H1 (cell line): ENCODE measurements at regions not wholly inside any gene's neighbourhood (a gene's known extent, or its start where the extent isn't known, plus 50 kb on each side); places are given as distances from the start of the nearest gene placed in this dataset.

Source experiments
- CTCF ChIA-PET: fragments of 300-600 bp; sonication (Branson Sonifier 250); formaldehyde crosslinking; loops from one replicate; lab custom pipeline; 2021; ENCODE audit not compliant: partially characterized antibody; lab: Charles Lee
- POLR2A ChIA-PET: fragments of 300-600 bp; sonication (Branson Sonifier 250); formaldehyde crosslinking; loops from one replicate; lab custom pipeline; 2021; ENCODE audit warnings: inconsistent platforms; ENCODE audit not compliant: partially characterized antibody; lab: Charles Lee
- DNase-seq, 2 experiments: peaks; one replicate each; pipeline versions ENCODE4 v3.0.0 to v3.0.0-alpha.2; 2010 to 2022; ENCODE audit warnings: low spot score in 2 of 2, low read depth in 1 of 2, mixed read lengths in 1 of 2
- FAIRE-seq: peaks from 2 replicates; lab custom pipeline; 2011; peaks lifted over from hg19 to GRCh38; lab: Jason Lieb, UNC
- H2AFZ ChIP-seq: 2 replicates; pipeline ENCODE4 v1.8.1; 2012; ENCODE audit warnings: low read length, inconsistent platforms
- H2AK5ac ChIP-seq: 2 replicates; pipeline ENCODE4 v1.6.1; 2013; ENCODE audit warnings: low read depth, low read length
- H2BK120ac ChIP-seq: replicated peaks from 2 replicates; pipeline ENCODE3; 2013; ENCODE audit warnings: low read depth, low read length, inconsistent platforms
- H2BK12ac ChIP-seq: 2 replicates; pipeline ENCODE4 v1.6.1; 2013; ENCODE audit warnings: low read depth, low read length
- H2BK15ac ChIP-seq: 2 replicates; pipeline ENCODE4 v1.6.1; 2013; ENCODE audit warnings: low read length
- H2BK20ac ChIP-seq: 2 replicates; pipeline ENCODE4 v1.6.1; 2013; ENCODE audit warnings: low read length
- H2BK5ac ChIP-seq: 2 replicates; pipeline ENCODE4 v1.6.1; 2013; ENCODE audit warnings: low read depth, low read length
- H3K14ac ChIP-seq: 2 replicates; pipeline ENCODE4 v1.6.1; 2013; ENCODE audit warnings: inconsistent platforms; ENCODE audit not compliant: insufficient read length
- H3K18ac ChIP-seq: 2 replicates; pipeline ENCODE4 v1.6.1; 2013; ENCODE audit warnings: low read length; ENCODE audit errors: extremely low read depth
- H3K23ac ChIP-seq: 2 replicates; pipeline ENCODE4 v1.6.1; 2013; ENCODE audit warnings: inconsistent platforms; ENCODE audit not compliant: insufficient read length
- H3K23me2 ChIP-seq: 2 replicates; pipeline ENCODE4 v1.6.1; 2013; ENCODE audit warnings: low read depth, low read length
- H3K27ac ChIP-seq: 2 replicates; pipeline ENCODE4 v1.6.1; 2011; ENCODE audit warnings: low read depth, low read length, inconsistent platforms
- H3K27me3 ChIP-seq, 4 experiments: replicated peaks in 1 of 4; 1 replicate in 1 of 4; 2 replicates in 3 of 4; pipeline versions ENCODE4 v1.6.1 to v1.8.1; 2011 to 2013; ENCODE audit warnings: low read length in 3 of 4, mild to moderate bottlenecking in 3 of 4, inconsistent platforms in 2 of 4, mixed read lengths in 2 of 4, moderate library complexity in 1 of 4; ENCODE audit not compliant: control insufficient read depth in 3 of 4, insufficient read depth in 3 of 4; ENCODE audit errors: extremely low read depth in 1 of 4
- H3K36me3 ChIP-seq, 4 experiments: 2 replicates each; pipeline versions ENCODE4 v1.6.1 to v1.8.1; 2011 to 2013; ENCODE audit warnings: mild to moderate bottlenecking in 4 of 4, low read length in 3 of 4, moderate library complexity in 2 of 4, control low read depth in 1 of 4, inconsistent platforms in 1 of 4; ENCODE audit not compliant: insufficient read depth in 4 of 4, control insufficient read depth in 2 of 4
- H3K4ac ChIP-seq: replicated peaks from 2 replicates; pipeline ENCODE3; 2013; ENCODE audit warnings: low read length, low read depth, mixed read lengths, inconsistent platforms; ENCODE audit not compliant: insufficient read length
- H3K4me1 ChIP-seq, 4 experiments: replicated peaks in 1 of 4; 1 replicate in 1 of 4; 2 replicates in 3 of 4; pipeline versions ENCODE4 v1.6.1 to v1.8.1; 2011 to 2013; ENCODE audit warnings: low read length in 3 of 4, inconsistent platforms in 2 of 4, mixed read lengths in 1 of 4; ENCODE audit not compliant: insufficient read depth in 4 of 4, control insufficient read depth in 3 of 4
- H3K4me2 ChIP-seq, 2 experiments: 2 replicates each; pipeline versions ENCODE4 v1.6.1 to v1.8.1; 2011 to 2013; ENCODE audit warnings: low read depth in 2 of 2, low read length in 2 of 2, control low read depth in 1 of 2, inconsistent platforms in 1 of 2, mild to moderate bottlenecking in 1 of 2; ENCODE audit not compliant: insufficient read depth in 1 of 2
- H3K4me3 ChIP-seq, 4 experiments: fragments of 200-600, 300-600 bp in 1 of 4; sonication (generic), shearing (Covaris generic), sonication (Bioruptor Twin) in 1 of 4; 2 replicates each; pipeline versions ENCODE4 v1.5.1 to v1.8.1; 2011 to 2016; ENCODE audit warnings: low read length in 4 of 4, low read depth in 3 of 4, control low read depth in 2 of 4, inconsistent platforms in 2 of 4, mild to moderate bottlenecking in 2 of 4, mixed read lengths in 1 of 4, moderate library complexity in 1 of 4; ENCODE audit not compliant: insufficient read depth in 2 of 4; ENCODE audit errors: extremely low read depth in 1 of 4
- H3K56ac ChIP-seq: replicated peaks from 2 replicates; pipeline ENCODE3; 2013; ENCODE audit warnings: low read depth, mild to moderate bottlenecking, mixed read lengths, low read length, inconsistent platforms; ENCODE audit not compliant: insufficient read length
- H3K79me1 ChIP-seq: 2 replicates; pipeline ENCODE4 v1.6.1; 2013; ENCODE audit warnings: low read depth, low read length, control low read depth
- H3K79me2 ChIP-seq, 2 experiments: 2 replicates each; pipeline versions ENCODE4 v1.6.1 to v1.8.1; 2012 to 2013; ENCODE audit warnings: low read length in 2 of 2, mild to moderate bottlenecking in 2 of 2, inconsistent platforms in 1 of 2; ENCODE audit not compliant: insufficient read depth in 2 of 2, control insufficient read depth in 1 of 2
- H3K9ac ChIP-seq, 4 experiments: replicated peaks in 1 of 4; 1 replicate in 1 of 4; 2 replicates in 3 of 4; pipeline versions ENCODE4 v1.6.1 to v1.8.1; 2011 to 2013; ENCODE audit warnings: low read depth in 3 of 4, low read length in 3 of 4, control low read depth in 2 of 4, mild to moderate bottlenecking in 2 of 4, moderate library complexity in 2 of 4, inconsistent platforms in 1 of 4; ENCODE audit errors: extremely low read depth in 1 of 4
- H3K9me3 ChIP-seq, 2 experiments: 2 replicates each; pipeline versions ENCODE4 v1.6.1 to v1.8.1; 2012 to 2013; ENCODE audit warnings: mild to moderate bottlenecking in 2 of 2, moderate library complexity in 2 of 2, control low read depth in 1 of 2, inconsistent platforms in 1 of 2, low read depth in 1 of 2, low read length in 1 of 2, mixed read lengths in 1 of 2; ENCODE audit not compliant: insufficient read depth in 2 of 2
- H4K20me1 ChIP-seq, 2 experiments: replicated peaks in 1 of 2; 2 replicates each; pipeline versions ENCODE3 to v1.8.1; 2011 to 2013; ENCODE audit warnings: inconsistent platforms in 2 of 2, low read length in 2 of 2, mild to moderate bottlenecking in 1 of 2; ENCODE audit not compliant: insufficient read depth in 2 of 2, control insufficient read depth in 1 of 2
- H4K5ac ChIP-seq: 2 replicates; pipeline ENCODE4 v1.6.1; 2013; ENCODE audit warnings: low read length, low read depth, mixed read lengths, inconsistent platforms; ENCODE audit not compliant: insufficient read length
- H4K8ac ChIP-seq: 2 replicates; pipeline ENCODE4 v1.8.0; 2013; ENCODE audit warnings: mild to moderate bottlenecking, moderate library complexity, low read length, inconsistent platforms; ENCODE audit not compliant: insufficient read depth; ENCODE audit errors: extremely low read depth
- H4K91ac ChIP-seq: replicated peaks from 2 replicates; pipeline ENCODE3; 2013; ENCODE audit warnings: low read length, mixed read lengths, inconsistent platforms; ENCODE audit not compliant: insufficient read length
- FOSL1 ChIP-seq: IDR thresholded peaks from 2 replicates; pipeline ENCODE4 v1.6.1; 2011; ENCODE audit warnings: mild to moderate bottlenecking, low read depth, low read length, moderate library complexity; ENCODE audit not compliant: insufficient read depth
- TAF7 ChIP-seq: optimal IDR thresholded peaks from 2 replicates; pipeline ENCODE3; 2011; ENCODE audit warnings: low read depth, mild to moderate bottlenecking, inconsistent platforms, low read length, moderate library complexity, borderline replicate concordance
- ZNF274 ChIP-seq: IDR thresholded peaks from 2 replicates; pipeline ENCODE4 v1.7.0; 2012; ENCODE audit warnings: low read length, borderline replicate concordance; ENCODE audit errors: extremely low read depth
- WGBS, 2 experiments: shearing (Covaris generic) in 1 of 2; methylation state at CpG; one replicate each; pipeline versions ENCODE4 v1.1.6 to v1.1.7; 2013 to 2015; ENCODE audit warnings: low lambda C conversion rate in 2 of 2, mixed read lengths in 2 of 2, inconsistent platforms in 1 of 2, low coverage in 1 of 2, missing lambda C conversion rate in 1 of 2; ENCODE audit not compliant: insufficient replicate concordance in 2 of 2, insufficient coverage in 1 of 2, insufficient read length in 1 of 2; ENCODE audit errors: extremely low coverage in 1 of 2, missing lambda C conversion rate in 1 of 2; 5-methylcytosine and 5-hydroxymethylcytosine counted together

DNA sequence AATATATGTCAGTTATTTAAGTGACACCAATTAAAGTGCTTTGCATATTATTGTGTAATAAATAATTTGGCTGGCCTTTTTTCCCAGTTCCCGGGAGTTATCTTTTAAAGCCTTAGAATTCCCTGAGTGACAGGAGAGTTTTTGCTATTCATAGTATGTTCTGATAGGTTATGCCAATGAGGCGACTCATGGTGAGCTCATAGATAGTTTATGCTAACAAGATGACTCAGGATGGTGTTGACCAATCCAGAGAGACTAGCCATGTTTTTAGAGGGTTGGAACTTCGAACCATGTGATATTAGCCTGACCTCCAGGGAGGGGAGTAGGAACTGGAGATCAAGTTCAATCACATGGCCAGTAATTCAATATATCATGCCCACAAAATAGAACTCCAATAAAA, 310.8 kb downstream of the USP25 start:
- no peak overlapping the region for H2BK5ac ChIP-seq
- no peak overlapping the region for H2BK20ac ChIP-seq
- H3K79me2 ChIP-seq = no peaks in the 10 kb centered on the region
- H3K9ac ChIP-seq = no peak overlapping the region
- TF ChIP-seq ZNF274 = no peak
- no peak for TF ChIP-seq TAF7
- no peak for TF ChIP-seq FOSL1
- TF ChIP-seq, all 59 proteins: peak for 0
- H3K23me2 ChIP-seq = no peaks in the 10 kb centered on the region; the same call in 1 of the 2 replicates
- DNase-seq (no peak), FAIRE-seq (no peak)
- H4K20me1 ChIP-seq = no peaks in the 10 kb centered on the region
- WGBS, 2 experiments = 89% methylated on average over 3 of the region's 3 CpGs; no CpG with 5 or more reads in 1 of the 2 experiments
- no peaks in the 10 kb centered on the region for H3K27me3 ChIP-seq
- POLR2A ChIA-PET = no interaction called here
- no peak overlapping the region for H3K4me2 ChIP-seq
- no peak overlapping the region for H2AK5ac ChIP-seq
- H3K14ac ChIP-seq = no peak overlapping the region
- H4K5ac ChIP-seq = no peak overlapping the region
- no peaks in the 10 kb centered on the region for H3K9me3 ChIP-seq
- H3K36me3 ChIP-seq = no peaks in the 10 kb centered on the region
- no peak overlapping the region for H2BK120ac ChIP-seq
- H4K91ac ChIP-seq = no peak overlapping the region
- H2BK12ac ChIP-seq = no peak overlapping the region
- CTCF ChIA-PET = interaction anchor here (1.0 to 1.5 kb wide), 2 partner anchors 37 to 41 kb away, joined by 4 to 8 read pairs; no protein-coding TSS in a partner anchor
- no peak overlapping the region for H3K23ac ChIP-seq
- no peak overlapping the region for H3K27ac ChIP-seq
- H4K8ac ChIP-seq = no peak overlapping the region
- H3K18ac ChIP-seq = no peak overlapping the region
- no peak overlapping the region for H2AFZ ChIP-seq
- no peaks in the 10 kb centered on the region for H3K4me1 ChIP-seq
- H3K56ac ChIP-seq = no peak overlapping the region
- no peak overlapping the region for H3K4me3 ChIP-seq
- no peak overlapping the region for H2BK15ac ChIP-seq
- H3K79me1 ChIP-seq = no peaks in the 10 kb centered on the region
- no peak overlapping the region for H3K4ac ChIP-seq
